ENCODE measurements at regions not wholly inside any gene's neighbourhood (a gene's known extent, or its start where the extent isn't known, plus 50 kb on each side); places are given as distances from the start of the nearest gene placed in this dataset.
A peak's percentile ranks its signal among the peaks of the same experiment; 100 is the strongest.

DNA sequence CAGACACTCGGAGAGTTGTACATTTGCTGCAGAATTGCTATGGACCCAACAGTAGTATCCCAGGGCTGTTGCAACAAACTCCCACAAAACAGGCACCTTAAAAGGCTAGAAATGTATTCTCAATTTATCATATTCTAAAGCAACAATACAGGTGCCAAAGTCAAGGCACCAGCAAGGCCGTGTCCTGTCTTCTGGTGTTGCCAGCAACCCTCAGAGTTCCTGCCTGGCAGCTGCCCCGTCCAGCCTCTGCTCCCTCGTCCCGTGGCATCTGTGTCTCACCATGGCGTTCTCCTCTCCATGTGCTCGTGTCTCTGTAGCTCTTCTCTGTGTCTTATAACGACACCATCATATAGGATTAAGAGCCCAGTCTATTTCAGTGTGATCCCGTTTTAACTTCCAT lies 67.7 kb upstream of the ARGLU1 start:
- H3K4me2 ChIP-seq (ENCODE audit: low read length, poor library complexity, severe bottlenecking) = no peak overlapping the region
- no peak overlapping the region for H3K9ac ChIP-seq (ENCODE audit: low read length)
- no peak overlapping the region for H3K4me3 ChIP-seq (ENCODE audit: insufficient read depth in 1 of 2, low read depth in 1 of 2, low read length in 2 of 2)
- no peak overlapping the region for H4K91ac ChIP-seq (ENCODE audit: low read length)
- H4K8ac ChIP-seq (ENCODE audit: low read length) = no peak overlapping the region
- no peak overlapping the region for H3K18ac ChIP-seq (ENCODE audit: low read depth in 1 of 2, low read length in 2 of 2)
- H2AFZ ChIP-seq (ENCODE audit: low read depth, low read length) = no peak overlapping the region
- no peak overlapping the region for H2BK120ac ChIP-seq (ENCODE audit: low read depth, low read length)
- H3K27me3 ChIP-seq (ENCODE audit: control insufficient read depth in 1 of 2, insufficient read depth in 1 of 2, low read length in 2 of 2) = peaks cover 0 to 5% of the 10 kb centered on the region in 2 experiments
- no peak overlapping the region for H2BK5ac ChIP-seq (ENCODE audit: low read depth, low read length, poor library complexity, severe bottlenecking)
- H2BK12ac ChIP-seq (ENCODE audit: low read length in 2 of 2) = no peak overlapping the region
- no peak overlapping the region for H2BK15ac ChIP-seq (ENCODE audit: low read depth, poor library complexity, severe bottlenecking)
- no peaks in the 10 kb centered on the region for H3K79me1 ChIP-seq (replicated peaks; ENCODE audit: low read length, poor library complexity, severe bottlenecking)
- H3K27ac ChIP-seq (ENCODE audit: low read length, poor library complexity, severe bottlenecking) = no peak overlapping the region
- WGBS = 79% methylated on average over 9 of the region's 9 CpGs
- H3K36me3 ChIP-seq (ENCODE audit: control insufficient read depth in 1 of 2, insufficient read depth in 2 of 2, low read depth in 1 of 2, low read length in 2 of 2) = no peaks in the 10 kb centered on the region
- H2AK5ac ChIP-seq (ENCODE audit: low read length, severe bottlenecking) = no peak overlapping the region
- no peak overlapping the region for H3K4ac ChIP-seq (ENCODE audit: low read depth in 1 of 2, low read length in 2 of 2)
- no peak overlapping the region for H3K23ac ChIP-seq (ENCODE audit: low read length in 2 of 2)
- DNase-seq = no peak
- no peak overlapping the region for H3K14ac ChIP-seq (ENCODE audit: low read length in 2 of 2)
- no peaks in the 10 kb centered on the region for H3K4me1 ChIP-seq (ENCODE audit: control insufficient read depth, insufficient read depth, low read depth, low read length)
- no peaks in the 10 kb centered on the region for H3K9me3 ChIP-seq (ENCODE audit: control insufficient read depth, low read length)

GRCh38 chr13:106633321-106633720 lies 65.4 kb upstream of the ARGLU1 start:
- Histone ChIP-seq H2BK15ac (ENCODE audit: low read depth, poor library complexity, severe bottlenecking) (no peak overlapping the region), H3K4me2 (ENCODE audit: low read length, poor library complexity, severe bottlenecking) (no peak overlapping the region), H3K9ac (ENCODE audit: low read length) (no peak overlapping the region), H3K27ac (ENCODE audit: low read length, poor library complexity, severe bottlenecking) (peak overlapping the region; percentile 60), H2BK12ac (ENCODE audit: low read length in 2 of 2) (no peak overlapping the region), H3K14ac (ENCODE audit: low read length in 2 of 2) (no peak overlapping the region), H3K9me3 (ENCODE audit: control insufficient read depth, low read length) (no peaks in the 10 kb centered on the region), H3K4me3 (ENCODE audit: insufficient read depth in 1 of 2, low read depth in 1 of 2, low read length in 2 of 2) (no peak overlapping the region), H3K18ac (ENCODE audit: low read depth in 1 of 2, low read length in 2 of 2) (no peak overlapping the region), H3K4ac (ENCODE audit: low read depth in 1 of 2, low read length in 2 of 2) (no peak overlapping the region), H2AFZ (ENCODE audit: low read depth, low read length) (no peak overlapping the region), H2BK5ac (ENCODE audit: low read depth, low read length, poor library complexity, severe bottlenecking) (no peak overlapping the region), H2BK120ac (ENCODE audit: low read depth, low read length) (no peak overlapping the region), H3K36me3 (ENCODE audit: control insufficient read depth in 1 of 2, insufficient read depth in 2 of 2, low read depth in 1 of 2, low read length in 2 of 2) (no peaks in the 10 kb centered on the region), H4K91ac (ENCODE audit: low read length) (no peak overlapping the region), H3K23ac (ENCODE audit: low read length in 2 of 2) (no peak overlapping the region), H3K79me1 (replicated peaks; ENCODE audit: low read length, poor library complexity, severe bottlenecking) (no peaks in the 10 kb centered on the region), H3K27me3 (ENCODE audit: control insufficient read depth in 1 of 2, insufficient read depth in 1 of 2, low read length in 2 of 2) (peaks cover 0 to 12% of the 10 kb centered on the region in 2 experiments), H3K4me1 (ENCODE audit: control insufficient read depth, insufficient read depth, low read depth, low read length) (no peaks in the 10 kb centered on the region), H4K8ac (ENCODE audit: low read length) (no peak overlapping the region), H2AK5ac (ENCODE audit: low read length, severe bottlenecking) (no peak overlapping the region)
- 48% methylated on average over 3 of the region's 5 CpGs for WGBS
- no peak for DNase-seq

DNA sequence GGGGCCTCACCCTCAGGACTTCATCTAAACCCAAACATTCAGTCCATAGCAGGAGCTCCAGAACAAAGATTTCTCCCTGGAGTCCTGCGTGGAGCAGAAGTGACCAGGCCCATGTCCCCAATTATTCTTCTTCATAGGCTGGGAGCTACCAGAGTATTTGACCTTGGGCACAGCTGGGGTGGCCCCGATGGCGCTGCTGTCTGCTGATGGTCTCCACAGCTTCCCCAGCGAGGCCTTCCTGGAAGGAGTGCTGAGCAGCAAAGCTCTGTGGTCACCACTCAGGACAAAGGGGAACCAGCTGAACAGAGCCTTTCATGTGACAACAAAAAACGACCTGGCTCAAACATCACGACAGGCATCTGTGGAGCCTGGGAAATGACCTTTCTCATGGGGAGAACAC lies 62.7 kb upstream of the ARGLU1 start:
- no peak overlapping the region for H3K4me3 ChIP-seq (ENCODE audit: insufficient read depth in 1 of 2, low read depth in 1 of 2, low read length in 2 of 2)
- H4K91ac ChIP-seq (ENCODE audit: low read length) = no peak overlapping the region
- no peaks in the 10 kb centered on the region for H3K9me3 ChIP-seq (ENCODE audit: control insufficient read depth, low read length)
- H3K18ac ChIP-seq (ENCODE audit: low read depth in 1 of 2, low read length in 2 of 2) = no peak overlapping the region
- WGBS = 78% methylated on average over 5 of the region's 6 CpGs
- no peak overlapping the region for H2BK5ac ChIP-seq (ENCODE audit: low read depth, low read length, poor library complexity, severe bottlenecking)
- H2BK120ac ChIP-seq (ENCODE audit: low read depth, low read length) = no peak overlapping the region
- no peak overlapping the region for H3K4ac ChIP-seq (ENCODE audit: low read depth in 1 of 2, low read length in 2 of 2)
- no peak overlapping the region for H3K9ac ChIP-seq (ENCODE audit: low read length)
- H3K27me3 ChIP-seq (ENCODE audit: control insufficient read depth in 1 of 2, insufficient read depth in 1 of 2, low read length in 2 of 2) = peaks cover 0 to 20% of the 10 kb centered on the region in 2 experiments
- no peak overlapping the region for H2AFZ ChIP-seq (ENCODE audit: low read depth, low read length)
- no peak overlapping the region for H3K4me2 ChIP-seq (ENCODE audit: low read length, poor library complexity, severe bottlenecking)
- no peak overlapping the region for H2BK12ac ChIP-seq (ENCODE audit: low read length in 2 of 2)
- H3K4me1 ChIP-seq (ENCODE audit: control insufficient read depth, insufficient read depth, low read depth, low read length) = no peaks in the 10 kb centered on the region
- no peak overlapping the region for H3K23ac ChIP-seq (ENCODE audit: low read length in 2 of 2)
- no peaks in the 10 kb centered on the region for H3K79me1 ChIP-seq (replicated peaks; ENCODE audit: low read length, poor library complexity, severe bottlenecking)
- no peak overlapping the region for H2AK5ac ChIP-seq (ENCODE audit: low read length, severe bottlenecking)
- no peak overlapping the region for H4K8ac ChIP-seq (ENCODE audit: low read length)
- H3K14ac ChIP-seq (ENCODE audit: low read length in 2 of 2) = no peak overlapping the region
- no peak overlapping the region for H2BK15ac ChIP-seq (ENCODE audit: low read depth, poor library complexity, severe bottlenecking)
- no peaks in the 10 kb centered on the region for H3K36me3 ChIP-seq (ENCODE audit: control insufficient read depth in 1 of 2, insufficient read depth in 2 of 2, low read depth in 1 of 2, low read length in 2 of 2)
- H3K27ac ChIP-seq (ENCODE audit: low read length, poor library complexity, severe bottlenecking) = no peak overlapping the region
- DNase-seq = no peak

- no peak overlapping the region for H3K4ac ChIP-seq (ENCODE audit: low read depth in 1 of 2, low read length in 2 of 2)
- no peak overlapping the region for H3K4me2 ChIP-seq (ENCODE audit: low read length, poor library complexity, severe bottlenecking)
- no peak overlapping the region for H2BK120ac ChIP-seq (ENCODE audit: low read depth, low read length)
- no peak overlapping the region for H3K9ac ChIP-seq (ENCODE audit: low read length)
- H3K4me1 ChIP-seq (ENCODE audit: control insufficient read depth, insufficient read depth, low read depth, low read length) = no peaks in the 10 kb centered on the region
- H3K36me3 ChIP-seq (ENCODE audit: control insufficient read depth in 1 of 2, insufficient read depth in 2 of 2, low read depth in 1 of 2, low read length in 2 of 2) = no peaks in the 10 kb centered on the region
- H3K18ac ChIP-seq (ENCODE audit: low read depth in 1 of 2, low read length in 2 of 2) = no peak overlapping the region
- no peak overlapping the region for H3K4me3 ChIP-seq (ENCODE audit: insufficient read depth in 1 of 2, low read depth in 1 of 2, low read length in 2 of 2)
- no peak overlapping the region for H3K27ac ChIP-seq (ENCODE audit: low read length, poor library complexity, severe bottlenecking)
- H2BK5ac ChIP-seq (ENCODE audit: low read depth, low read length, poor library complexity, severe bottlenecking) = no peak overlapping the region
- no peak overlapping the region for H2AK5ac ChIP-seq (ENCODE audit: low read length, severe bottlenecking)
- no peaks in the 10 kb centered on the region for H3K79me1 ChIP-seq (replicated peaks; ENCODE audit: low read length, poor library complexity, severe bottlenecking)
- H2BK15ac ChIP-seq (ENCODE audit: low read depth, poor library complexity, severe bottlenecking) = no peak overlapping the region
- H3K9me3 ChIP-seq (ENCODE audit: control insufficient read depth, low read length) = no peaks in the 10 kb centered on the region
- H4K8ac ChIP-seq (ENCODE audit: low read length) = no peak overlapping the region
- H3K27me3 ChIP-seq (ENCODE audit: control insufficient read depth in 1 of 2, insufficient read depth in 1 of 2, low read length in 2 of 2) = peaks cover 0 to 25% of the 10 kb centered on the region in 2 experiments
- no peak overlapping the region for H3K23ac ChIP-seq (ENCODE audit: low read length in 2 of 2)
- H2BK12ac ChIP-seq (ENCODE audit: low read length in 2 of 2) = peak overlapping the region in 1 of 2 experiments; percentile 12
- WGBS = 71% methylated on average over 5 of the region's 5 CpGs
- no peak overlapping the region for H2AFZ ChIP-seq (ENCODE audit: low read depth, low read length)
- DNase-seq = no peak
- no peak overlapping the region for H3K14ac ChIP-seq (ENCODE audit: low read length in 2 of 2)
- H4K91ac ChIP-seq (ENCODE audit: low read length) = no peak overlapping the region
Measured at GRCh38 chr13:106630162-106630561, 62.2 kb upstream of the ARGLU1 start.

Measured in mesenchymal stem cell (in vitro differentiated cells and primary cell).